Activated T-helper 2 cell treated with anti-CD3 and anti-CD28 coated beads, Interferon-gamma antibody, Interleukin-2, Interleukin-4, amounts not matched to agents 10 μg/mL and 5 μg/mL and 100 μg/mL, durations not matched to agents 14 hours and 24 hours and 36 hours (primary cell): ENCODE measurements at regions not wholly inside any gene's neighbourhood (a gene's known extent, or its start where the extent isn't known, plus 50 kb on each side); places are given as distances from the start of the nearest gene placed in this dataset.

Experiments used
- DNase-seq: peaks from one replicate; pipeline ENCODE4 v3.0.0; 2021; ENCODE audit warnings: low spot score
- H3K27ac Mint-ChIP-seq: one replicate; pipeline ENCODE4 v1.8.0; 2021; ENCODE audit warnings: mixed read lengths
- H3K27me3 Mint-ChIP-seq: one replicate; pipeline ENCODE4 v1.8.0; 2021; ENCODE audit warnings: low read depth, mixed read lengths
- H3K36me3 Mint-ChIP-seq: one replicate; pipeline ENCODE4 v1.8.0; 2021; ENCODE audit warnings: low read depth, mixed read lengths
- H3K4me1 Mint-ChIP-seq: one replicate; pipeline ENCODE4 v1.8.0; 2021; ENCODE audit warnings: low read depth, mixed read lengths
- H3K4me3 Mint-ChIP-seq: one replicate; pipeline ENCODE4 v1.8.0; 2021; ENCODE audit warnings: low read depth, mild to moderate bottlenecking, moderate library complexity, mixed read lengths
- H3K9me3 Mint-ChIP-seq: one replicate; pipeline ENCODE4 v1.8.0; 2021; ENCODE audit warnings: mixed read lengths
- intact Hi-C: fragments of 100-400 bp; cut with micrococcal nuclease; formaldehyde crosslinking; loops from one replicate; pipeline ENCODE4 v1.15.1; 2023

DNA sequence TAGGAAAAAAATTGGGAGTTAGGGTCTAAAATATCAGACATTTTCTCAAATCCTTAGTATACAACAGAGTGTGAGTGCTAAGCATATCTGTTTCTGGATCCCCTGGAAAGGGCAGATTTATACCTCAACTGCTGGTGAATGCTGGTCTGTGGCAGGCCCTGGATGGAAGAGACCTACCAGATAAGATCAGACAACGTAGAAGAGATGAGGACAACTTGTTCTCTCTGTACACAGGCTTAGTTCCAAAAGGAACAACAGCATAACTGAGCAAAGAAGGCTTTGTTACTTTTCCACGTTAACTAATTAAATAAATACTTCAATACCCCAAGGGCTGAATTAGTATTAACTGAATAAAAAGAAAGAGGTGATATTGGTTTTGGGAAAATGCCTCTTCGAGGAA lies 1277.3 kb downstream of the SLITRK5 start:
- intact Hi-C loops, result no loop called here
- no peaks in the 10 kb centered on the region for H3K27me3 Mint-ChIP-seq
- H3K36me3 Mint-ChIP-seq, result no peaks in the 10 kb centered on the region
- no peak overlapping the region for H3K27ac Mint-ChIP-seq
- DNase-seq, result no peak
- no peak overlapping the region for H3K4me3 Mint-ChIP-seq
- no peaks in the 10 kb centered on the region for H3K4me1 Mint-ChIP-seq
- peaks cover 1% of the 10 kb centered on the region for H3K9me3 Mint-ChIP-seq

DNA sequence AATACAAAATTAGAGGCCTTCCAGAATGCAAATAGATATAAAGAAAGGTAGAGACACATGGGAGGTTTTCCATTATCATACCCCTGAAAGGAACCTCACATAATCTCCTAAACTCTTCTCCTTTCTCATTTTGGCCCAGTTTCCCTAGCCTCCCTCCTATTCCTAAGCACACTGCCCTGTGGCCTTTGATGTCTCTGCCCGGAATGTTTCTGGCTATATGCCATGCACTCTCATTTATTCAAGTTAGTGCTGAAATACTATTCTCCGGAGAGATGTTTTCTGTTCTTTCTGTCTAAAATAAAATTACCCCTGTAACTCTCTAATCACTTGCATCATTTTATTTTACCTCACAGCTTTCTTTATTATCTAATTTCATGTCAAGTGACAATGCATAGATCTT lies 1287.7 kb downstream of the SLITRK5 start:
- DNase-seq, result no peak
- intact Hi-C loops, result no loop called here
- Mint-ChIP-seq H3K27ac (no peak overlapping the region), H3K9me3 (peaks cover 34% of the 10 kb centered on the region), H3K36me3 (no peaks in the 10 kb centered on the region), H3K4me3 (no peak overlapping the region), H3K27me3 (no peaks in the 10 kb centered on the region), H3K4me1 (no peaks in the 10 kb centered on the region)

DNA sequence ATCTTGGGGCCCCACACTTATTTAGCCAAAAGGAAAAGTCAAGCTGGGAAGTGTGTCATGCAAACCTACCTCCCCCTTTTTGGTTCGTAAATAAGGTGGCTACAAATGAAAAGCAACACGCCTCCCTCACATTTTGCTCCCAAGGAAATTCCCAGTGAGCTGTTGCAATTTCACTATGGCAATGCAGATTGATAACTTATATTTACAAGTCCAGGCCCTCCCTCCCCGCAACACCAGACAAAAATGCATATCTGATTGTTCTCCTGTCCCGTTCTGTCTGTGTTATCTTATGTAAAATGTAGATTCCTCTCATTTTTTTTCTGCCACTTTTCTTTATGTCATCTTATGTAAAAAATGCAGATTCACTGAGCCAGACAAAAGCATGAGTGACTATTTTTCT lies 1305.3 kb downstream of the SLITRK5 start:
- intact Hi-C loops, result no loop called here
- Mint-ChIP-seq H3K27me3 (no peaks in the 10 kb centered on the region), H3K27ac (no peak overlapping the region), H3K9me3 (peaks cover 7% of the 10 kb centered on the region), H3K4me1 (no peaks in the 10 kb centered on the region), H3K4me3 (no peak overlapping the region), H3K36me3 (no peaks in the 10 kb centered on the region)
- DNase-seq, result no peak

DNA sequence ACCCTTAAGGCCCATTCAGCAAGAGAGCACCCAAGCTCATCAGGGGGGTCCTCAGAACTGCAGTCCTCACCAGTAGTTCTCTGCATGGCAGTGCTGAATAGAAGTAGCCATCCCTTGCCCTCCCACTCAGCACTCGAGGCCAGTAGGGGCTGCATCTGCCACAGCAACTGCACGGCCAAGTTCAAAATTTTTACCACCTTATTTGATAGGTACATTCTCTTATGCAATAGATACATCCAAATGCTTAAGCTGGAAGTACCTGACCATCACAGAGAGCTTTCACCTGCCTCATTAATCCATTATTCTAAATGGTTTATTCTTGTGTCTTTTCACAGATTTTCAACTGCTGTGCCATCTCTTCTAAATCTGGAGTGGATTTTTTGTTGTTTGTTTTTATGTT lies 1307.4 kb downstream of the SLITRK5 start:
- no peaks in the 10 kb centered on the region for H3K4me1 Mint-ChIP-seq
- no peaks in the 10 kb centered on the region for H3K36me3 Mint-ChIP-seq
- no peaks in the 10 kb centered on the region for H3K27me3 Mint-ChIP-seq
- H3K9me3 Mint-ChIP-seq, result peaks cover 8% of the 10 kb centered on the region
- no peak overlapping the region for H3K27ac Mint-ChIP-seq
- no peak overlapping the region for H3K4me3 Mint-ChIP-seq
- intact Hi-C loops, result no loop called here
- no peak for DNase-seq

DNA sequence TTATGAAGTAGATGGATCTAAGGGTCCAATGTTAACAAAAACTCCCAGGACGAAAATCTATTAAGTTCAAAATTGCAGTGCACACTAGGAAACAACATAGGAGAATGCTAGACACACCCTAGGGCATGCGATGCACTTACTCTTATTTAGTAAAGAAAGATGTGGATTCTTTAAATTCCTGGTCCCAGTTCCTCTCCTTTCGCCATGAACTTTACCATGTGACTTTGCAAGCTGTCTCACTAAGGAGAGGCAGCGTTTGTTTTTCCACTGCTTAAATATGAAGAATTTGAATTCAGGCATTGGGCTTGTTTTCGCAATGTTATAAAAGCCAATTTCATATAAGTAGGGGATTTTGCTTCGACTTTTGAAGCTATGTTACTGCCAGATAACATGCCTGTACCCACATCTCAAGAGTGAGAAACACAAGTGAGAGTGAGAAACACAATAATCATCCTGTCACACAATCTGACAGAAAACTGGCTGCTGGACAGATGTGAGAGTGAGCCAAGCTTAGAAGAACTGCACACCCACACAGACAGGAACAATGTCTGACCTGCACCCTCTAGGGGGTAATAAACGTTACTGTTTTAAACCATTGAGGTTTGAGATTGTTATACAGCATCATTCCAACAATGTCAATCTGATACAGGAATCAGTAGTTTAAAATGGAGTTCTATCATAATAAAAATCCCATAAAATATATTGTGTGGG lies 1308.4 kb downstream of the SLITRK5 start:
- Mint-ChIP-seq H3K27ac (no peak overlapping the region), H3K4me1 (no peaks in the 10 kb centered on the region), H3K4me3 (no peak overlapping the region), H3K27me3 (no peaks in the 10 kb centered on the region), H3K36me3 (no peaks in the 10 kb centered on the region), H3K9me3 (peaks cover 12% of the 10 kb centered on the region)
- DNase-seq, result no peak
- intact Hi-C loops, result no loop called here

DNA sequence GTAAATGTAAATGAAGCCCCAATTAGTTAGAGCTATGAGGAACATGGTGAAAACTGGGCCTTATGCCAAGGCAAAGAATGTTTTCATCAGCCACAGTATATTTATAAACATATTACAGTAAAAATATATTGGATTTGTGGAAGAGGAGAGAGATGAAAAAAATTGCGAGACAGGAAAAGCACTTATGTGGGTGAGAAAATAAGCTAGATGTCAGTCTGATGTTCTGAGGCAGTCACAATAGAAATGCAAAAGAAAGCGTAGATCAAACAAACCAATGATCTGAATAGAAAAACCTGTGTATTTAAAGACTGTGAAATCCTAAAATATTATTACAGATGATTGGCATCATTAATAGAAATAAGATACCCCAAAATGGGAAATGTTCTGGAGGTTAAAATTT lies 1332.5 kb downstream of the SLITRK5 start:
- intact Hi-C loops, result no loop called here
- no peaks in the 10 kb centered on the region for H3K27me3 Mint-ChIP-seq
- H3K4me3 Mint-ChIP-seq, result no peak overlapping the region
- peaks cover 20% of the 10 kb centered on the region for H3K9me3 Mint-ChIP-seq
- DNase-seq, result no peak
- no peaks in the 10 kb centered on the region for H3K36me3 Mint-ChIP-seq
- H3K27ac Mint-ChIP-seq, result no peak overlapping the region
- H3K4me1 Mint-ChIP-seq, result no peaks in the 10 kb centered on the region

DNA sequence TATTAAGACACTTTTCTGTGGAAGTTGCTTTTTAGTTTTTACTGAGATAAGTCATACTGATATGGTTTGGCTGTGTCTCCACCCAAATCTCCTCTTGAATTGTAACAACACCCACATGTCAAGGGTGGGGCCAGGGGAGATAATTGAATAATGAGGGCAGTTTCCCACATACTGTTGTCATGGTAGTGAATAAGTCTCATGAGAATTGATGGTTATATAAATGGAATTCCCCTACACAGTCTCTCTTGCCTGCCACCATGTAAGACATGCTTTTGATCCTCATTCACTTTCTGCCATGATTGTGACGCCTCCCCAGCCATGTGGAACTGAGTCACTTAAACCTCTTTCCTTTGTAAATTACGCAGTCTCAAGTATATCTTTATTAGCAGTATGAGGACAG lies 1340.4 kb downstream of the SLITRK5 start:
- H3K9me3 Mint-ChIP-seq, result peaks cover 29% of the 10 kb centered on the region
- H3K27ac Mint-ChIP-seq, result no peak overlapping the region
- intact Hi-C loops, result no loop called here
- no peaks in the 10 kb centered on the region for H3K4me1 Mint-ChIP-seq
- no peaks in the 10 kb centered on the region for H3K27me3 Mint-ChIP-seq
- DNase-seq, result no peak
- H3K4me3 Mint-ChIP-seq, result no peak overlapping the region
- H3K36me3 Mint-ChIP-seq, result no peaks in the 10 kb centered on the region

DNA sequence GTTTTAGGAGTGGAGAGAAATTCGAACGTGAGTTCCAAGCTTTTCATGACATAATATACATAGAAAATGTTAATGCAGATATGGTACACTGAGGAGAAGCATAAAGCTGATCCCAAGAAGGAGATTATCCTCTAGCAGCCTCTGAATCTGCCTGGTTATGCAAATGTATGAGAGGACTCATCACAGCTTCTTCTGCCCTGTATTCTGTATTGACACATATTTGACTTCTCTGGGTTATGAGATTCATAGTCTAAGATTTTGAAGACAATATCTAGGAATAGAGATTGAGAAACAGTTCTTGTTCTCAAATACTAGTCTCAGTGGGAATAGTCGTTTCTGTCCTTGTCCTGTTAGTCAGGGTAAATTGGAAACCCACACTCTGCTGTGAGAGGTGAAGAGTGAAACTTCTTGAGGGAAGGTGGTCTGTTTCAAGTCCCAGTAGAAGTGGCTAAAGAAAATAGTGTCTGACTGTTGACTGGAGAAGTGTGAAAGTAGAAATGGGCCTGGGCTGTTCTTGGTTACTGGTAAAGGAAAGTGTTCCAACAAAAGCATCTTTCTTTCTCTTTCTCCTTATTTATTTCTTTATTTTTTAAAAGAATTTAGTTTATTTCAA lies 1356.6 kb downstream of the SLITRK5 start:
- Mint-ChIP-seq H3K27me3 (no peaks in the 10 kb centered on the region), H3K9me3 (peaks cover 38% of the 10 kb centered on the region), H3K4me1 (peaks cover 5% of the 10 kb centered on the region), H3K36me3 (no peaks in the 10 kb centered on the region), H3K27ac (no peak overlapping the region), H3K4me3 (no peak overlapping the region)
- intact Hi-C loops, result no loop called here
- no peak for DNase-seq

DNA sequence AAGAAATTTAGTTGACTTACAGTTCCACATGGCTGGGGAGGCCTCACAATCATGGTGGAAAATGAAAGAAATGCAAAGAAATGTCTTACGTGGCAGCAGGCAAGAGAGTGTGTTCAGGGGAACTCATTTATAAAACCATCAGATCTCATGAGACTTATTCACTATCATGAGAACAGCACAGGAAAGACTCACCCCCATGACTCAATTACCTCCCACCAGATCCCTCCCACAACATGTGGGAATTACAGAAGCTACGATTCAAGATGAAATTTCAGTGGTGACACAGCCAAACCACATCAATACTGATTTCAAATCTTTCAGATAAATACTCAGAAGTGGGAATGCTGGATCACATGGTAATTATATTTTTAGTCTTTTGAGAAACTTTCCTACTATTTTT lies 1357.9 kb downstream of the SLITRK5 start:
- peaks cover 43% of the 10 kb centered on the region for H3K9me3 Mint-ChIP-seq
- no peak for DNase-seq
- no peak overlapping the region for H3K4me3 Mint-ChIP-seq
- no peak overlapping the region for H3K27ac Mint-ChIP-seq
- no peaks in the 10 kb centered on the region for H3K36me3 Mint-ChIP-seq
- peaks cover 5% of the 10 kb centered on the region for H3K4me1 Mint-ChIP-seq
- intact Hi-C loops, result no loop called here
- no peaks in the 10 kb centered on the region for H3K27me3 Mint-ChIP-seq

DNA sequence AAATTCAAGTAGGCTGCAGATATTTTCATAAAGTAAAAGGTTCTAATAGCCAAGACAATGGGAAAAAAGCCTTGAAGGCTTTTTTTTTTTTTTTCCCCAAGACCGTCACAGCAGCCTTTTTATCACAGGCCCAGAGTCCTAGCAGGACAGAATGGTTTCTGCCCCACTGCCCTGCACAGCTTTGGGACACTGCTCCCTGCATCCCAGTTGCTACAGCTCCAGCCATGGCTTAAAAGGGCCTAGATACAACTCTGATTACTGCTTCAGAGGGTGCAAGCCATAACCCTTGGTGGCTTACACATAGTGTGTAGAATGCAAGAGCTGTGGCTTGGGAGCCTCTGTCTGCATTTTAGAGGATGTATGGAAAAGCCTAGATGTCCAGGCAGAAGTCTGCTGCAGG lies 1362.8 kb downstream of the SLITRK5 start:
- Mint-ChIP-seq H3K9me3 (peaks cover 23% of the 10 kb centered on the region), H3K27me3 (no peaks in the 10 kb centered on the region), H3K4me3 (no peak overlapping the region), H3K4me1 (no peaks in the 10 kb centered on the region), H3K36me3 (no peaks in the 10 kb centered on the region), H3K27ac (no peak overlapping the region)
- DNase-seq, result no peak
- intact Hi-C loops, result no loop called here

DNA sequence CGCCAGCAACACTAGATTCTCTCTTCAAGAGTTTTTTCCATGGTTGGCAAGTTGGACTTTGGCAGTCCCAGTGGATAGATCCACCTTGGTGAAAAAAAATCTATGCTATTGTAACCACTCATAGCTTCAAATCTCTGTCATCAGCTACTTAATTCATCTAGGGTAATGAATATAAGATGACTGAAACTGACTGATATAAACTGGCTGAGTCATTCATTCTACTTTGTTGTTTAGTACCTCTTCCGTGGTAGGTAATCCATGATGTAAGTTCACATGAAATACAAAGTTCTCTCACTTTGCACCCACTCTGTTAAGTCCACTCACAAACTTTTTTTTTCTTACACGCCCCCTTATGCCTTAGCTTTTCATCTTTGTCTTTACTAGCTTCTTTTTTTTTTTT lies 1381.5 kb downstream of the SLITRK5 start:
- no peaks in the 10 kb centered on the region for H3K27me3 Mint-ChIP-seq
- H3K36me3 Mint-ChIP-seq, result no peaks in the 10 kb centered on the region
- H3K27ac Mint-ChIP-seq, result no peak overlapping the region
- H3K9me3 Mint-ChIP-seq, result peaks cover 13% of the 10 kb centered on the region
- DNase-seq, result no peak
- H3K4me3 Mint-ChIP-seq, result no peak overlapping the region
- intact Hi-C loops, result no loop called here
- no peaks in the 10 kb centered on the region for H3K4me1 Mint-ChIP-seq

DNA sequence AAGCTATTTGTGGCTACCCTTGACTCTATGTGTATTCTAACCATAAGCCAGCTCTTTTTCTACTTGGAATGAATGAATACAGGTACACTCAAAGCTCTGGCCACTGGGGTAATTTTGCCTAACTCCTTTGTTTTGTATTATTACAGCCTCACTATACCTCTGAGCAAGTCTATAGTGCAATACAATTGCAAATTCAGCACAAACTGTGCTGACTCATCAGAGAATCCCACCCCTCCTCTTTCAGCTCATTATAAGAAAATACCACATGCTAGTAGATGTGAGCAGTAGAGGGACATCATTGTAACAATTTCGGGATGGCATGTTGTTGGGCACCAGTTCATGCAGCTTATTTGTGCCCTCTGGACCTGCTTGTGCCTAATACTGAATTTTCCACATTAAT lies 1382.2 kb downstream of the SLITRK5 start:
- Mint-ChIP-seq H3K27me3 (no peaks in the 10 kb centered on the region), H3K4me1 (no peaks in the 10 kb centered on the region), H3K4me3 (no peak overlapping the region), H3K9me3 (peaks cover 16% of the 10 kb centered on the region), H3K36me3 (no peaks in the 10 kb centered on the region), H3K27ac (no peak overlapping the region)
- DNase-seq, result no peak
- intact Hi-C loops, result no loop called here

DNA sequence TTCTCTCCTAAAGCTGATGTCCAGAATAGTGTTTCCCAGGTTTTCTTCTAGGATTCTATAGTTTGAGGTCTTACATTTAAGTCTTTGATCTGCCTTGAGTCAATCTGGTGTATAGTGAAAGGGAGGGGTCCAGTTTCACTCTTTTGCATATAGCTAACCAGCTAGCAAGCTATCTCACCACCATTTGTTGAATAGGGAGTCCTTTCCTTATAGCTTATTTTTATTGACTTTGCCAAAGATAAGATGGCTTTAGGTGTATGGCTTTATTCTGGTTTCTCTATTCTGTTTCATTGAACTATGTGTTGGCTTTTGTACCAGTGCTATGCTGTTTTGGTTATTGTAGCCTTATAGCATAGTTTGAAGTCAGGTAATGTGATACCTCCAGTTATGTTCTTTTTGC lies 1386.1 kb downstream of the SLITRK5 start:
- no peak for DNase-seq
- H3K36me3 Mint-ChIP-seq, result no peaks in the 10 kb centered on the region
- no peaks in the 10 kb centered on the region for H3K27me3 Mint-ChIP-seq
- no peak overlapping the region for H3K27ac Mint-ChIP-seq
- intact Hi-C loops, result no loop called here
- H3K4me1 Mint-ChIP-seq, result no peaks in the 10 kb centered on the region
- no peak overlapping the region for H3K4me3 Mint-ChIP-seq
- H3K9me3 Mint-ChIP-seq, result peaks cover 30% of the 10 kb centered on the region

DNA sequence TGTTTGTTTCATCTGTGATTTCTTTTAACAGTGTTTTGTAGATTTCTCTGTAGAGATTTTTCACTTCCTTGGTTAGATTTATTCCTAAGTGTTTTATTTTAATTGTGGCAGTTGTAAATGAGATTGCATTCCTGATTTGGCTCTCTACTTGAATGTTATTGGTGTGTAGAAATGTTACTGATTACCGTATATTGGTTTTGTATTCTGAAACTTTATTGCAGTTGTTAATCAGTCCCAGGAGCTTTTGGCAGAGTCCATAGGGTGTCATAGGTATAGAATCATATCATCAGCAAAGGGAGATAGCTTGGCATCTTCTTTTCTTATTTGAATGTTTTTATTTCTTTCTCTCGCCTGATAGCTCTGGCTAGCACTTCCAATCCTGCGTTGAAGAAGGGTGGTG lies 1386.7 kb downstream of the SLITRK5 start:
- no peak for DNase-seq
- Mint-ChIP-seq H3K4me3 (no peak overlapping the region), H3K4me1 (no peaks in the 10 kb centered on the region), H3K27me3 (no peaks in the 10 kb centered on the region), H3K9me3 (peaks cover 30% of the 10 kb centered on the region), H3K27ac (no peak overlapping the region), H3K36me3 (no peaks in the 10 kb centered on the region)
- intact Hi-C loops, result no loop called here
